ENCODE measurements at regions not wholly inside any gene's neighbourhood (a gene's known extent, or its start where the extent isn't known, plus 50 kb on each side); places are given as distances from the start of the nearest gene placed in this dataset.
A peak's percentile ranks its signal among the peaks of the same experiment; 100 is the strongest.
"Not testable (repeated sequence)": the region's sequence is repeated elsewhere in the genome, so short reads cannot be mapped to it uniquely, and the experiment has no call there.

- DNase-seq = peak in 2 of 6 experiments; percentile 13 to 20
Observed at GRCh38 chr2:166381-166780, 97.5 kb downstream of the SH3YL1 start.

GRCh38 chr2:165530-165929 is 98.3 kb downstream of the SH3YL1 start:
- no peak for DNase-seq

- no peak for DNase-seq
Observed at GRCh38 chr2:162473-163382, 101.1 kb downstream of the SH3YL1 start.

GRCh38 chr2:161729-162128 is 102.1 kb downstream of the SH3YL1 start:
- no peak for DNase-seq

- no peak for DNase-seq
Observed at GRCh38 chr2:151553-152334, 105.4 kb upstream of the FAM110C start.

- no peak for DNase-seq
Observed at GRCh38 chr2:145407-145806, 99.1 kb upstream of the FAM110C start.

GRCh38 chr2:141611-142010 is 95.3 kb upstream of the FAM110C start:
- no peak for DNase-seq

GRCh38 chr2:136666-137065 is 90.4 kb upstream of the FAM110C start:
- no peak for DNase-seq

GRCh38 chr2:133675-134593 is 87.6 kb upstream of the FAM110C start:
- DNase-seq = no peak

GRCh38 chr2:126769-127168 is 80.5 kb upstream of the FAM110C start:
- DNase-seq = not testable (repeated sequence)

GRCh38 chr2:124241-124880 is 78.1 kb upstream of the FAM110C start:
- DNase-seq = no peak

- DNase-seq = no peak
Observed at GRCh38 chr2:116953-117352, 70.6 kb upstream of the FAM110C start.

- DNase-seq = no peak
Observed at GRCh38 chr2:115303-115702, 69.0 kb upstream of the FAM110C start.

GRCh38 chr2:114616-115015 is 68.3 kb upstream of the FAM110C start:
- DNase-seq = no peak

- no peak for DNase-seq
Observed at GRCh38 chr2:109998-110397, 63.7 kb upstream of the FAM110C start.

GRCh38 chr2:108920-109809 is 62.9 kb upstream of the FAM110C start:
- no peak for DNase-seq

GRCh38 chr2:101016-101415 is 54.7 kb upstream of the FAM110C start:
- no peak for DNase-seq
